Ectodermal cell (in vitro differentiated cells): ENCODE measurements at regions not wholly inside any gene's neighbourhood (a gene's known extent, or its start where the extent isn't known, plus 50 kb on each side); places are given as distances from the start of the nearest gene placed in this dataset.

ENCODE experiments used
- H3K27ac ChIP-seq: 2 replicates; pipeline ENCODE4 v1.7.0; 2013; ENCODE audit warnings: mild to moderate bottlenecking, low read depth, low read length; ENCODE audit not compliant: insufficient read depth, poor library complexity, severe bottlenecking
- H3K27me3 ChIP-seq: 2 replicates; pipeline ENCODE4 v1.7.0; 2013; ENCODE audit warnings: mild to moderate bottlenecking, low read length; ENCODE audit not compliant: insufficient read depth, control insufficient read depth, poor library complexity, severe bottlenecking
- H3K36me3 ChIP-seq: one replicate; pipeline ENCODE4 v1.7.0; 2013; ENCODE audit warnings: low read length; ENCODE audit not compliant: control insufficient read depth, insufficient read depth
- H3K4me1 ChIP-seq: one replicate; pipeline ENCODE4 v1.7.0; 2013; ENCODE audit warnings: low read length; ENCODE audit not compliant: control insufficient read depth, insufficient read depth
- H3K4me3 ChIP-seq: 2 replicates; pipeline ENCODE4 v1.7.0; 2013; ENCODE audit warnings: low read depth, low read length, control low read depth; ENCODE audit not compliant: insufficient read depth
- H3K9me3 ChIP-seq: 2 replicates; pipeline ENCODE4 v1.7.0; 2013; ENCODE audit warnings: mild to moderate bottlenecking, low read length, moderate library complexity; ENCODE audit not compliant: control insufficient read depth
- WGBS, 2 experiments: methylation state at CpG; one replicate each; pipeline ENCODE4 v1.1.7; 2013; ENCODE audit warnings: missing lambda C conversion rate in 2 of 2; 5-methylcytosine and 5-hydroxymethylcytosine counted together

DNA sequence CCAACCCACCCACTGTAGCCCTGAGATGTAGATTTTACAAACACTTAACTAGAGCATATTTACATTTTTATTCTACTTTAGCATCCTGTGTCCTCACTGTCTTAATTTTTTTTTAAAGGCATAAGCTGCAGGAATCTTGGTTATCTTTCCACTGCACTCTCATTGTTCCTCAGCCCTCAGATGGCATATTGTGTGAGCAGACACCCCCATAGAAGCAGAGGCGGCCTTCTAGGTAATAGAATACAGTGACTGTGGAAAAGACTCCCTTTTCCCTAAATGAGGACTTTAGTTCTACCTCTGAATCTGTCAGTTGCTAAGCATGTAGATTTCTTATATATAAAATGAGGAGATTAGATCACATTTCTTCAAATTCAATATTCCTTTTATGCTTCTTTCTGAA lies 543.5 kb upstream of the SPHKAP start:
- Histone ChIP-seq H3K4me1 (no peaks in the 10 kb centered on the region), H3K9me3 (no peaks in the 10 kb centered on the region), H3K4me3 (no peak overlapping the region), H3K27me3 (no peaks in the 10 kb centered on the region), H3K36me3 (no peaks in the 10 kb centered on the region), H3K27ac (no peak overlapping the region)
- WGBS, 2 experiments: 100% methylated on average over 1 of the region's 1 CpG; no CpG with 5 or more reads in 1 of the 2 experiments

GRCh38 chr2:228723599-228723998 lies 542.1 kb upstream of the SPHKAP start:
- Histone ChIP-seq H3K27me3 (no peaks in the 10 kb centered on the region), H3K4me1 (no peaks in the 10 kb centered on the region), H3K36me3 (no peaks in the 10 kb centered on the region), H3K9me3 (no peaks in the 10 kb centered on the region), H3K27ac (no peak overlapping the region), H3K4me3 (no peak overlapping the region)
- WGBS, 2 experiments: 93 to 100% methylated on average over 1 of the region's 1 CpG

GRCh38 chr2:228722311-228722710 lies 540.8 kb upstream of the SPHKAP start:
- no peaks in the 10 kb centered on the region for H3K4me1 ChIP-seq
- no peak overlapping the region for H3K4me3 ChIP-seq
- 79 to 83% methylated on average over 1 of the region's 1 CpG for WGBS, 2 experiments
- H3K27me3 ChIP-seq: no peaks in the 10 kb centered on the region
- H3K9me3 ChIP-seq: no peaks in the 10 kb centered on the region
- H3K27ac ChIP-seq: no peak overlapping the region
- H3K36me3 ChIP-seq: no peaks in the 10 kb centered on the region

GRCh38 chr2:228720895-228721294 lies 539.4 kb upstream of the SPHKAP start:
- no peaks in the 10 kb centered on the region for H3K4me1 ChIP-seq
- H3K27me3 ChIP-seq: no peaks in the 10 kb centered on the region
- H3K4me3 ChIP-seq: no peak overlapping the region
- no peak overlapping the region for H3K27ac ChIP-seq
- no peaks in the 10 kb centered on the region for H3K36me3 ChIP-seq
- H3K9me3 ChIP-seq: no peaks in the 10 kb centered on the region
- WGBS, 2 experiments: 89 to 100% methylated on average over 1 of the region's 1 CpG

- Histone ChIP-seq H3K36me3 (no peaks in the 10 kb centered on the region), H3K27ac (no peak overlapping the region), H3K4me3 (no peak overlapping the region), H3K27me3 (no peaks in the 10 kb centered on the region), H3K9me3 (peaks cover 2% of the 10 kb centered on the region), H3K4me1 (peaks cover 12% of the 10 kb centered on the region)
- WGBS, 2 experiments: 88 to 95% methylated on average over 1 of the region's 2 CpGs
Observed at GRCh38 chr2:228709788-228710371, 528.4 kb upstream of the SPHKAP start.

GRCh38 chr2:228707846-228708245 lies 526.4 kb upstream of the SPHKAP start:
- peaks cover 12% of the 10 kb centered on the region for H3K4me1 ChIP-seq
- WGBS, 2 experiments: 100% methylated on average over 1 to 2 of the region's 3 CpGs
- H3K36me3 ChIP-seq: no peaks in the 10 kb centered on the region
- H3K27me3 ChIP-seq: no peaks in the 10 kb centered on the region
- no peaks in the 10 kb centered on the region for H3K9me3 ChIP-seq
- H3K4me3 ChIP-seq: no peak overlapping the region
- H3K27ac ChIP-seq: no peak overlapping the region

- Histone ChIP-seq H3K27me3 (no peaks in the 10 kb centered on the region), H3K36me3 (no peaks in the 10 kb centered on the region), H3K9me3 (no peaks in the 10 kb centered on the region), H3K4me1 (peaks cover 12% of the 10 kb centered on the region), H3K4me3 (no peak overlapping the region), H3K27ac (peak overlapping the region; percentile 57)
- WGBS, 2 experiments: 33 to 34% methylated on average over 4 of the region's 4 CpGs
Observed at GRCh38 chr2:228705318-228705717, 523.8 kb upstream of the SPHKAP start.

DNA sequence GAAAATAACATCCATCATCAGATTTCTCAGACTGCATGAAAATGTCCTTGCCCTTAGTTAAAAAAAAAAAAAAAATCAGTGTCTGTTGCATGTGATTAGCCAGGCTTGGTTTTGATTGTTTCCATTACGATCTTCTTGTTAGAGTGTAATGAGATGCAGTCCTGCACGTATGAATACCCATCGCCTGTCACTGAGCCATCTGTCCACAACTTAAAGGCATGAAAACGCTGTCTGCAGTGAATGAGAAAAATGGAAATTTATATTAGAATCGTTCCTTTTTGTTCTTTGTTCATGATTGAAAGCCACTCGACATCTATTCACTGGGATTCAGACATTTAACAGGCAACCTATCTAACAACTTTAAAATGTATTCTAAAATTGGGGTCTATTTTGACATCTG lies 521.7 kb upstream of the SPHKAP start:
- no peaks in the 10 kb centered on the region for H3K27me3 ChIP-seq
- H3K4me3 ChIP-seq: no peak overlapping the region
- WGBS, 2 experiments: 90% methylated on average over 5 to 6 of the region's 6 CpGs
- H3K9me3 ChIP-seq: no peaks in the 10 kb centered on the region
- no peaks in the 10 kb centered on the region for H3K36me3 ChIP-seq
- H3K27ac ChIP-seq: no peak overlapping the region
- H3K4me1 ChIP-seq: peaks cover 12% of the 10 kb centered on the region

GRCh38 chr2:228701506-228701905 lies 520.0 kb upstream of the SPHKAP start:
- Histone ChIP-seq H3K4me1 (peaks cover 12% of the 10 kb centered on the region), H3K27me3 (no peaks in the 10 kb centered on the region), H3K27ac (no peak overlapping the region), H3K4me3 (no peak overlapping the region), H3K9me3 (no peaks in the 10 kb centered on the region), H3K36me3 (no peaks in the 10 kb centered on the region)

DNA sequence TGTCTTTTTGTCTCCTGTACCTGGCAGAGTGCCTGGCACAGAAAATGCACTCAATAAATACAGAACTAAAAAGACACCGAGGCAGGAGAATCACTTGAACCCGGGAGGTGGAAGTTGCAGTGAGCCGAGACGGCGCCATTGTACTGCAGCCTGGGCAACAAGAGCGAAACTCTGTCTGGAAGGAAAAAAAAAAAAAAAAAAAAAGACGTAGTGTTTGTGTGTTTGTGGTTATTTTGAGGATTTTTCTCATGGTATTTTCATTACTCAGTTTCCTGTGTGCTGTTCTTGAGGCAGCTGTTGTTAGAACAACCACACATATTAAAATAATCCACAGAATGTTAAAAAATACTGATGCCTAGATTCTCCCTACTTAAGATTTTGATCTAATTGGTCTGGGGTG lies 519.2 kb upstream of the SPHKAP start:
- H3K4me3 ChIP-seq: no peak overlapping the region
- H3K9me3 ChIP-seq: no peaks in the 10 kb centered on the region
- H3K36me3 ChIP-seq: no peaks in the 10 kb centered on the region
- 87 to 94% methylated on average over 6 of the region's 7 CpGs for WGBS, 2 experiments
- no peaks in the 10 kb centered on the region for H3K27me3 ChIP-seq
- no peak overlapping the region for H3K27ac ChIP-seq
- peaks cover 7% of the 10 kb centered on the region for H3K4me1 ChIP-seq

DNA sequence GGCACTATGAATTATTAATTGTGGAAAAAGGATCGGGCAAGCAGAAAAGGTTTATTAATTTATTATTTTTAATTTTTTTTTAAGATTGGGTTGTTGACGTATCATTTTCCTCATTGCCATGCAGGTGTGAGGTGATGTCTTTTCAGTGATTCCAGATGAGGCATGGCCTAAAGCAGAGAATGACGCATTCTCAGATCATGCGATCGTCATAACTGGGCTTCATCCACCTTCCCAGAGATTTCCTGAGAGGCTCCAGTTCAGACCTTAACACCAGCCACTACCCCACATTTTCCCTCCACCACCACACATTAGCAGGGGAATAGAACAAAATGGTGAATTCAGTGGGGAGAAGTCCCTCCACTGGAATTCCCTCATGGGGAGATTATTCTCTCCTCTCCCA lies 518.4 kb upstream of the SPHKAP start:
- no peaks in the 10 kb centered on the region for H3K36me3 ChIP-seq
- H3K27ac ChIP-seq: no peak overlapping the region
- H3K27me3 ChIP-seq: no peaks in the 10 kb centered on the region
- 96% methylated on average over 4 to 5 of the region's 5 CpGs for WGBS, 2 experiments
- no peaks in the 10 kb centered on the region for H3K9me3 ChIP-seq
- no peak overlapping the region for H3K4me3 ChIP-seq
- no peaks in the 10 kb centered on the region for H3K4me1 ChIP-seq
